MCF 10A (cell line): ENCODE measurements at regions not wholly inside any gene's neighbourhood (a gene's known extent, or its start where the extent isn't known, plus 50 kb on each side); places are given as distances from the start of the nearest gene placed in this dataset.

Experiments used
- BruUV-seq: library from RNA; stranded (reverse); fragments of 400-500 nt; replicated peaks from 2 replicates; lab custom pipeline; 2021; lab: Mats Ljungman, UMichigan
- CTCF ChIA-PET: fragments of 300-600 bp; sonication (Branson Sonifier 250); formaldehyde crosslinking; extraction: SDS; loops from one replicate; lab custom pipeline; 2021; ENCODE audit warnings: antibody characterized with exemption, inconsistent platforms; lab: Yijun Ruan, JAX
- POLR2A ChIA-PET: fragments of 300-600, 350-650 bp; sonication (Branson Sonifier 250); formaldehyde crosslinking; extraction: SDS; loops from one replicate; lab custom pipeline; 2020; ENCODE audit warnings: antibody characterized with exemption, inconsistent platforms; lab: Yijun Ruan, JAX
- DNase-seq: peaks from one replicate; pipeline ENCODE4 v3.0.0-alpha.2; 2018; ENCODE audit not compliant: unreplicated experiment
- H3K27ac Mint-ChIP-seq: one replicate; pipeline ENCODE4 v1.8.0; 2022; ENCODE audit warnings: mild to moderate bottlenecking, low read depth, mixed read lengths; ENCODE audit not compliant: unreplicated experiment
- H3K27me3 Mint-ChIP-seq: one replicate; pipeline ENCODE4 v1.8.0; 2022; ENCODE audit warnings: mixed read lengths; ENCODE audit not compliant: insufficient read depth, unreplicated experiment
- H3K36me3 Mint-ChIP-seq: one replicate; pipeline ENCODE4 v1.8.0; 2022; ENCODE audit warnings: mild to moderate bottlenecking, moderate library complexity, mixed read lengths; ENCODE audit not compliant: insufficient read depth, unreplicated experiment
- H3K4me1 Mint-ChIP-seq: one replicate; pipeline ENCODE4 v1.8.0; 2022; ENCODE audit warnings: mixed read lengths; ENCODE audit not compliant: insufficient read depth, unreplicated experiment
- H3K4me3 Mint-ChIP-seq: one replicate; pipeline ENCODE4 v1.8.0; 2022; ENCODE audit warnings: mild to moderate bottlenecking, moderate library complexity, mixed read lengths; ENCODE audit not compliant: unreplicated experiment
- H3K9me3 Mint-ChIP-seq: one replicate; pipeline ENCODE4 v1.8.0; 2022; ENCODE audit warnings: mixed read lengths; ENCODE audit not compliant: unreplicated experiment
- CTCF ChIP-seq: fragments of 200-600 bp; IDR thresholded peaks from one replicate; pipeline ENCODE4 v1.8.0; 2022; ENCODE audit warnings: antibody characterized with exemption, mild to moderate bottlenecking; ENCODE audit not compliant: unreplicated experiment
- intact Hi-C: fragments of 100-400 bp; cut with micrococcal nuclease; formaldehyde crosslinking; loops from 2 replicates; pipeline ENCODE4 v1.14.1; 2022

- H3K27me3 Mint-ChIP-seq: no peaks in the 10 kb centered on the region
- no peak overlapping the region for H3K4me3 Mint-ChIP-seq
- ChIA-PET POLR2A (no interaction called here), CTCF (interaction anchor here (0.6 kb wide), 2 partner anchors 26 to 116 kb away, joined by 3 read pairs; no protein-coding TSS in a partner anchor)
- intact Hi-C loops: no loop called here
- no peaks in the 10 kb centered on the region for H3K36me3 Mint-ChIP-seq
- H3K4me1 Mint-ChIP-seq: no peaks in the 10 kb centered on the region
- BruUV-seq: no TSS peak
- no peak overlapping the region for H3K27ac Mint-ChIP-seq
- H3K9me3 Mint-ChIP-seq: no peaks in the 10 kb centered on the region
- DNase-seq: no peak
- TF ChIP-seq CTCF: no peak
These were observed 340.9 kb downstream of the RASEF start for GRCh38 chr9:82722051-82722450.

GRCh38 chr9:82722561-82722960, 340.4 kb downstream of the RASEF start:
- no peak for DNase-seq
- Mint-ChIP-seq H3K9me3 (no peaks in the 10 kb centered on the region), H3K36me3 (no peaks in the 10 kb centered on the region), H3K27me3 (no peaks in the 10 kb centered on the region), H3K27ac (no peak overlapping the region), H3K4me3 (no peak overlapping the region), H3K4me1 (no peaks in the 10 kb centered on the region)
- ChIA-PET POLR2A (no interaction called here), CTCF (no interaction called here)
- BruUV-seq: no TSS peak
- TF ChIP-seq CTCF: no peak
- intact Hi-C loops: no loop called here

- Mint-ChIP-seq H3K27me3 (no peaks in the 10 kb centered on the region), H3K4me1 (no peaks in the 10 kb centered on the region), H3K9me3 (no peaks in the 10 kb centered on the region), H3K36me3 (no peaks in the 10 kb centered on the region), H3K27ac (no peak overlapping the region), H3K4me3 (no peak overlapping the region)
- BruUV-seq: no TSS peak
- intact Hi-C loops: no loop called here
- POLR2A ChIA-PET: no interaction called here
- CTCF ChIA-PET: interaction anchor here (0.6 kb wide), 2 partner anchors 62 to 408 kb away, joined by 3 read pairs; no protein-coding TSS in a partner anchor
- no peak for TF ChIP-seq CTCF
- no peak for DNase-seq
These were observed 336.3 kb downstream of the RASEF start for GRCh38 chr9:82726424-82727276.

- intact Hi-C loops: no loop called here
- TF ChIP-seq CTCF: no peak
- H3K36me3 Mint-ChIP-seq: no peaks in the 10 kb centered on the region
These were observed 333.8 kb downstream of the RASEF start for GRCh38 chr9:82729141-82729540.

More at GRCh38 chr9:82729141-82729540, 333.8 kb downstream of the RASEF start:
- Mint-ChIP-seq H3K9me3 (no peaks in the 10 kb centered on the region), H3K4me3 (no peak overlapping the region), H3K27ac (no peak overlapping the region), H3K27me3 (no peaks in the 10 kb centered on the region), H3K4me1 (no peaks in the 10 kb centered on the region)
- POLR2A ChIA-PET: interaction anchor here (0.8 kb wide), 1 partner anchor 21 kb away, joined by 3 read pairs; no protein-coding TSS in a partner anchor
- CTCF ChIA-PET: no interaction called here
- no peak for DNase-seq
- no TSS peak for BruUV-seq
